NCI-H146 treated with DMSO at 0.1 percent for 48 hours (cell line): ENCODE measurements at regions not wholly inside any gene's neighbourhood (a gene's known extent, or its start where the extent isn't known, plus 50 kb on each side); places are given as distances from the start of the nearest gene placed in this dataset.

Source experiments
- DNase-seq: peaks from one replicate; lab custom pipeline; 2025; ENCODE audit not compliant: unreplicated experiment; lab: John Stamatoyannopoulos, UW

DNA sequence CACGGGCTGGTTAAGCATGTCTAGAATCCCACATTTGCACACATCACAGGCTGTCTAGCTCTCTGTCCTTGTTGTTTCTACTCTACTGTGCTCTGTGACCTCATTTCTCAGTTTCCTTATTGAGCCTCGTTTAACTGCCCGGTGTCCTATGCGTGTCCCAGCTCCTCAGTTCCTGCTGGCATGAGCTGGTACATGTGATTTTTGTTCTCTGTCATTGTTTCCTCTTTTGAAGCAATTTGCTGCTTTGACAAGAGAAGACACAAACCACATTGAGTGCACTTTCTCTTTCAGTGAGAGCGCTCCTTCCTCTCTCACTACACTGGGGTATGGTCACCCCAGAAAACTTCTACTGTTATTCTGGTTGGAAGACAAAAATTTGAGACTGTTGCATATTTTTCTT is 563.5 kb downstream of the PDCD6IP start:
- DNase-seq = no peak

- no peak for DNase-seq
Measured at GRCh38 chr3:34362910-34363309, 564.5 kb downstream of the PDCD6IP start.

- no peak for DNase-seq
Measured at GRCh38 chr3:34363881-34364280, 565.5 kb downstream of the PDCD6IP start.

GRCh38 chr3:34364335-34364734 is 565.9 kb downstream of the PDCD6IP start:
- DNase-seq = no peak

- DNase-seq = no peak
Measured at GRCh38 chr3:34365231-34365630, 566.8 kb downstream of the PDCD6IP start.

DNA sequence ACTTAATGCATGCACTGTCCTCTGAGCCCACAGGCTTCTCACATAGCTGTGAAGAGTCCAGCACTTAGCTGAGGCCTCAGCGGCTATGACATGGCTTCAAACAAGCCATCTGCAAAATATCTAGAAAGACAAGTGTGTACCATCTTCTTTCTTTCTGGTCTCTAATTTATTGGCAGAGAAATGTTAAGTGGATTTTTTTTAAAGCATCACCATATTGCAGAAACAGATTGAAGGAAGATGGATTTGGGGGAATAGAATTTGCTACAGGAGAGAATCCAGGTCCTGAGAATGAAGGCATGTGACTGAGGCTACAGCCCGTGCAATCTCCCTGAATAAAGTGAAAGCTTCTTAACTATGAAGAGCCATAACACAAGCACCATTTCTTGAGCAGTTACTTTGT is 567.3 kb downstream of the PDCD6IP start:
- DNase-seq = no peak

GRCh38 chr3:34367521-34367920 is 569.1 kb downstream of the PDCD6IP start:
- DNase-seq = no peak

GRCh38 chr3:34374521-34374920 is 576.1 kb downstream of the PDCD6IP start:
- DNase-seq = no peak

DNA sequence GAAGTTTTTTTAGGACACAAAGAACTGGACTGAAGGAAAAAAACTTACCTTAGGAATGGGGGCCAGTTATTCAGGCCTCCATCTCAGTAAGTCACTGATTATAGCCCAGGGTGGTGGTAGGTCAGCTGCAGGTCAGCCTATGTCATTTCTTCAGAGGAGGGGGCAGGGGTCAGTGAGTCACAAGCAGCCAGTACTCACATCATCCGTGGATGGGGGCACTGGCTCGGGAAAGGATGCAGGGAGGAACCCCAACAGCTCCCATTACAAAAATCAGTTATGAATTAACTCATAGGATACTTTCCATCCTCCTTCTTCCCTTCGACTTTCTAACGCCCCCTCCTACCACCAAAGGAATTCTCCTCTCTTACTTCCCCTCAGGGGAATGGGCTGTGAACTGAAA is 578.3 kb downstream of the PDCD6IP start:
- DNase-seq = no peak

DNA sequence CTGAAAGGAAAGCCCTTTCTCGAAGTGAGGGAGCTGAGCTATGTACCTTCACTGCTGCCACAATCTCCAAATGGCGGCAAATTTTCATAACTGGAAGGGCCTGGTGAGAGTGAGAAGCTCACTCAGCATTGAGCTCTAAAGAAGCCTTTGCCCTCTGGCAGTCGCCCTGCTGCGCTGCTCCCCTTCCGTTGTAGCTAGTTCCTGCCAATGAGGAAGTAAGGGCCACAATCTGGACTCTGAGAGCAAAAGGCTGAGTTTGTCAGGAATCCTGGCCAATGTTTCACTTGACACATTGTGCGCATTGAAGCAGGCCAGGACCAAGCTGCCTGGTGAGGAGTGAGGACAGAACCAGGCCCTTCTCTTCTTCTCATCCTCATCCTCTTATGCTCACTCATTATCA is 579.5 kb downstream of the PDCD6IP start:
- no peak for DNase-seq

DNA sequence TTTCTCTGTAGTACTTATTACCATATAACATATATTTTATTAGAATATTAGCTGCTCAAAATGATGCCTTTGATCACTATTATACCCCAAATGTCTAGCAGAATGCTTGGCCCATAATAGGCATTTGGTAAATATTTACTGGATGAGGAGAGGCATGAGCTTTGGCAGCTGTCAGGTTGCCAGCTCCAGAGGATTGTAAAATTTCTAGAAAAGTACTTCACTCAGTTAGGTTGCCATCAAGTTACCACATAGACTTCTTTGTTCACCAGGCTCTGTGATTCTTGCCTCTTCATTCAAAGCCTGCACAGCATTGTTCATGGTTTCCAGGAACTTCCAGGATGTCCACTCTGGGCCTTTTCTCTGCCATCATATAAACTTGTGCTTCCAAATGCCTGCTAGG is 582.8 kb downstream of the PDCD6IP start:
- DNase-seq = no peak

GRCh38 chr3:34382859-34383258 is 584.4 kb downstream of the PDCD6IP start:
- peak; percentile 37 for DNase-seq

DNA sequence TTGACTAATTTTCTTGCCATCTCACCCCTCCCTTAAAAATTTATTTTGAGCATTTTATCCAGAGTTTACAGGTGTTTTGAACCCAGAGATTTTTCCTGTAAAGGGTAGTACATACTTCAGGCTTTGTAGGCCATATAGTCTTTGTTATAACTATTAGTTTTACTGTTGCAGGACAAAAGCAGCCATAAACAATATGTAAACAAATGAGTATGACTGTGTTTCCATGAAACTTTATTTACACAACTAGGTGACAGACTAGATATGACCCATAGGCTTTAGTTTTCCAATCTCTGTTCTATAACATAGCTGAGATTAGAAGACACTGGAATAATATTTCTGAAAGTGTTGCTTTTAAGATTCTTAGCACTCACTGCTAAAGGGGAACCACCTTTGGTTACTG is 587.9 kb downstream of the PDCD6IP start:
- DNase-seq = no peak

DNA sequence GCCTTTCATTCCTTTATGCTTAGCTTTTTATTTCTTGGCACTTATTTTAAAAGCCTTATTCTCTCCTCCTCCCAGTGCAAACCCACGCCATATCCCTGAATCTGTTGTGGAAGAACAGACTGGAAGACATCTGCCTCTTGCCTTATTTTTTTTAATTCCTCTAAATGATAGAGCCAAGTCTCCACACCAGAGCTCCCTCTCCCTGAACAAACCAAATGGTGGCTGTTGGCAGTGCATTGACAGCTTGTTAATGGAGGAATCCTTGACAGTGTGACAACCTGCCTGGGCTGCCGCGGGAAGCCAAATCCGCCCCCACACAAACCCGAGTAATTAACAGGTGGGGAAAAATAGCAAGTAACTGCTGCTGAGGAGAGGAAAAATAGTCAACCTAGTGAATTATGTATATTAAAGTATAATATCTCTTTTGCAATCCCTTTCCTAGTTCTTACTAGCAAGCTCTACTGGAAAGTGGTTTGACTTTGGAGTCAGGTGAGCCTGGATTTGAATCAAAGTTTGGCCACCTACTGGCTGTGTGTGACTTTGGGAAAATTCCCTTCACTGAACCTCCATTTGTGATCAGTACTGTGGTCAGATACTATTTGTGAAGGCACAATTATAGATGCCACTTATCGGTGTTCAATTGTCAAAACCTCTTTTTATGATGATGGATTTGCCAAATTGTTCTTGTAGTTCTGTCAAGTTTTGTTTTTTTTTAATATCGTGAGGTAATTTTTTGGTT is 589.6 kb downstream of the PDCD6IP start:
- no peak for DNase-seq

DNA sequence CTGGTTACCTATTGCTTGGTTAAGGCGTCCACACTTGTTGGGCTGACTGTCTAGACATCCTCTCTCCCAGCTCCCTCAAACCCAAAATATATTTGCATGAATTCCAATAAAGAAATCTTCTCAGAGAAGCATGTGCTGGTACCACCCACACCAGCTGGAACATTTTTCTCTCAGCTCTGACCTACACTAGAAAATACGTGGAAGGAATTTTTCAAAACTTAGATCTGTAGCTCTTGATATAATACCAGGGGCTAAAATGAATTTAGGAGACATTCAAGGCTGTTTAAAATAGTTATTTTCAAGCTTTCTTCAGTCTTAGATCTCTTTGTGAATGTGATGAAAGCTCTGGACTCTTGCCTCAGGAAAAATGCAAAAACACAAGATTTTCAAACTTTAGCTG is 590.4 kb downstream of the PDCD6IP start:
- DNase-seq = no peak

GRCh38 chr3:34394978-34395748 is 596.7 kb downstream of the PDCD6IP start:
- DNase-seq = no peak

GRCh38 chr3:34396288-34396687 is 597.9 kb downstream of the PDCD6IP start:
- DNase-seq = no peak

DNA sequence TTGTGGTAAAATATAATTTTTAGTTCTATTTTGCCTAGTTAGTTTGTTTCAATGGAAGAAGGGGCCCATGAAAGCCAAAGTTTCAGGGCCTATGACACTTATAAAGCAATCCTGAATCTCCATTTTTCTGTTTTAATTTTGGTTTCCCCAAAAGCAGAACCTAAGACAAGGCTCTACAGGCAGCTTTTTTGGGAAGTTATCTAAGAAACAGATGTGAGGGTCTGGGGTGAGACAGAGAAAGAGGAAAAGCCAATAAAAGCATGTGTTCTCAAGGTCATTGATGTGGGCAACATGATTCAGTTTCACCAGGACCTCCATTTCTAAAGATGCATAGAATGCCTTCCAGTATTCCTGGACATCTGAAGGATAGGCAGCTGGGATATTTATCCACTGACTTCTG is 598.5 kb downstream of the PDCD6IP start:
- DNase-seq = no peak

DNA sequence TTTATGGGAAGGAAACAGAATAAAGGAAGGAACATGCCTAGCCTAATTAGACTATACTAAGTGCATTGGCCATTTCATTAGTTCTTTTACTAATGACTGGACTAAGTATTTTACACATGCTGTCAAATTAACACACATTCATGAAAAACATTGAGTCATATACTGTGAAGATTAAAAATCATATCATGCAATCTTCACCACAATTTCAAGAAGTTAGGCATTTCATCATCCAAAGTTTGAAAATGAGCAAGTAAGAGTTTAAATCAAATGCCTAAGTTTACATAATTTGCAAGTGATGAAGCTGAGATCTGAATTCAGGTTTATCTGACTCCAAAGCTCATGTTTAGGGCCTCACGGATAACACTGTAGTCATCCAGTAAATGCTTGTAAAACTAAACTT is 601.0 kb downstream of the PDCD6IP start:
- no peak for DNase-seq

- no peak for DNase-seq
Measured at GRCh38 chr3:34405159-34405558, 606.7 kb downstream of the PDCD6IP start.

GRCh38 chr3:34407281-34407680 is 608.9 kb downstream of the PDCD6IP start:
- no peak for DNase-seq

DNA sequence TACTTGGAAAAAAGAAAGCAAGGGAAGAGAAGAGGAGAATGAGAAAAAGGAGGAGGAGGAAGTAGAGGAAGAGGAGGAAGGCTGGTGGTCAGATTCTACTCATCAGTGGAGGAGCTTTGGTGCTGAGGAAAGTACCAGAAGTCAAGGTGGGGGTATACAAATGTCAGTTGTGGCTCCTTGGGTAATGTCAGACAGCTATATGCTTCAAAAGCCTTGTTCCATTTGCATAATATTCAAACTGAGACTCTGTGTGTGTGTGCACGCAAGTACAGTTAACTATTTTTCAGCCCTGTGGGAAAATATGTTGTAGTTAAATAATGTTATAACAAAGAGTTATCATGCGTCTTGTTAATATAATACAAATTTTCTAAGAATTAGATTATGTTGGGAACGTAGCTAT is 609.7 kb downstream of the PDCD6IP start:
- no peak for DNase-seq

- DNase-seq = no peak
Measured at GRCh38 chr3:34411596-34411995, 613.2 kb downstream of the PDCD6IP start.
